Peyer's patch (tissue), 4 donors: ENCODE measurements at regions not wholly inside any gene's neighbourhood (a gene's known extent, or its start where the extent isn't known, plus 50 kb on each side); places are given as distances from the start of the nearest gene placed in this dataset.

Experiments used
- DNase-seq, 3 donors: peaks; one replicate each; pipeline ENCODE4 v3.0.0-alpha.2; 2017 to 2019
- H3K27ac ChIP-seq, 4 donors: fragments of 200-600 bp; sonication (generic); one replicate each; pipeline ENCODE4 v1.5.1; 2016 to 2019
- H3K27me3 ChIP-seq, 2 donors: fragments of 200-600 bp; sonication (generic); one replicate each; pipeline ENCODE4 v1.5.1; 2019
- H3K36me3 ChIP-seq, 3 donors: fragments of 200-600 bp; sonication (generic); one replicate each; pipeline ENCODE4 v1.5.1; 2016 to 2019
- H3K4me1 ChIP-seq, 4 donors: fragments of 200-600 bp; sonication (generic); one replicate each; pipeline ENCODE4 v1.5.1; 2016 to 2019
- H3K4me3 ChIP-seq, 4 donors: fragments of 200-600 bp; sonication (generic); 1 replicate in 3 of 4; 2 replicates in 1 of 4; pipeline ENCODE4 v1.5.1; 2016 to 2019; ENCODE audit warnings: mild to moderate bottlenecking in 1 of 4
- H3K9me3 ChIP-seq, 4 donors: fragments of 200-600 bp; sonication (generic); one replicate each; pipeline ENCODE4 v1.5.1; 2016 to 2019; ENCODE audit warnings: mild to moderate bottlenecking in 1 of 4
- CTCF ChIP-seq, 6 experiments: fragments of 450-650 bp in 4 of 6; fragments of 200-600 bp in 2 of 6; sonication (generic) in 1 of 6; IDR thresholded peaks; one replicate each; pipeline ENCODE4 v1.5.1; 2017 to 2019; ENCODE audit warnings: antibody characterized with exemption in 6 of 6, mild to moderate bottlenecking in 3 of 6, moderate library complexity in 1 of 6
- POLR2A ChIP-seq, 2 donors: fragments of 450-650 bp; IDR thresholded peaks; one replicate each; pipeline ENCODE4 v1.5.1; 2017; ENCODE audit warnings: antibody characterized with exemption in 2 of 2, mild to moderate bottlenecking in 2 of 2, moderate library complexity in 2 of 2

GRCh38 chr22:48371391-48371790 lies 1456.3 kb downstream of the BRD1 start:
- Histone ChIP-seq H3K4me1 (peaks cover 0 to 12% (median 0%) of the 10 kb centered on the region in 4 donors), H3K36me3 (no peaks in the 10 kb centered on the region), H3K4me3 (no peak overlapping the region), H3K9me3 (no peaks in the 10 kb centered on the region), H3K27ac (no peak overlapping the region), H3K27me3 (no peaks in the 10 kb centered on the region)
- TF ChIP-seq CTCF (IDR thresholded peaks at IDR 0.05): no peak
- TF ChIP-seq POLR2A (IDR thresholded peaks at IDR 0.05): no peak
- DNase-seq: peak in 1 of 3 donors; percentile 19

GRCh38 chr22:48370508-48371325 lies 1457.0 kb downstream of the BRD1 start:
- H3K4me1 ChIP-seq: peaks cover 0 to 12% (median 0%) of the 10 kb centered on the region in 4 donors
- no peaks in the 10 kb centered on the region for H3K9me3 ChIP-seq
- no peak overlapping the region for H3K4me3 ChIP-seq
- DNase-seq: peak in 1 of 3 donors; percentile 26
- no peaks in the 10 kb centered on the region for H3K36me3 ChIP-seq
- H3K27ac ChIP-seq: no peak overlapping the region
- H3K27me3 ChIP-seq: no peaks in the 10 kb centered on the region
- TF ChIP-seq POLR2A (IDR thresholded peaks at IDR 0.05) (no peak), CTCF (IDR thresholded peaks at IDR 0.05) (no peak)

GRCh38 chr22:48369789-48370507 lies 1457.7 kb downstream of the BRD1 start:
- H3K4me3 ChIP-seq: no peak overlapping the region
- H3K27me3 ChIP-seq: no peaks in the 10 kb centered on the region
- no peak for TF ChIP-seq POLR2A (IDR thresholded peaks at IDR 0.05)
- TF ChIP-seq CTCF (IDR thresholded peaks at IDR 0.05): no peak
- peaks cover 0 to 12% (median 0%) of the 10 kb centered on the region in 4 donors for H3K4me1 ChIP-seq
- no peak overlapping the region for H3K27ac ChIP-seq
- DNase-seq: peak in 2 of 3 donors; percentile 46 to 64
- no peaks in the 10 kb centered on the region for H3K9me3 ChIP-seq
- no peaks in the 10 kb centered on the region for H3K36me3 ChIP-seq

- peak in 1 of 3 donors; percentile 30 for DNase-seq
- H3K27ac ChIP-seq: no peak overlapping the region
- H3K9me3 ChIP-seq: no peaks in the 10 kb centered on the region
- H3K4me1 ChIP-seq: peaks cover 0 to 12% (median 0%) of the 10 kb centered on the region in 4 donors
- no peaks in the 10 kb centered on the region for H3K36me3 ChIP-seq
- no peak overlapping the region for H3K4me3 ChIP-seq
- TF ChIP-seq CTCF (IDR thresholded peaks at IDR 0.05): no peak
- H3K27me3 ChIP-seq: no peaks in the 10 kb centered on the region
Observed at GRCh38 chr22:48368975-48369525, 1458.6 kb downstream of the BRD1 start.

GRCh38 chr22:48367731-48368130 lies 1459.9 kb downstream of the BRD1 start:
- Histone ChIP-seq H3K27me3 (no peaks in the 10 kb centered on the region), H3K9me3 (no peaks in the 10 kb centered on the region), H3K27ac (no peak overlapping the region), H3K4me3 (no peak overlapping the region), H3K36me3 (no peaks in the 10 kb centered on the region), H3K4me1 (peaks cover 0 to 12% (median 0%) of the 10 kb centered on the region in 4 donors)
- peak in 1 of 3 donors; percentile 24 for DNase-seq
- TF ChIP-seq CTCF (IDR thresholded peaks at IDR 0.05) (no peak), POLR2A (IDR thresholded peaks at IDR 0.05) (no peak)
